Caco-2 (cell line): ENCODE measurements at regions not wholly inside any gene's neighbourhood (a gene's known extent, or its start where the extent isn't known, plus 50 kb on each side); places are given as distances from the start of the nearest gene placed in this dataset.
A peak's percentile ranks its signal among the peaks of the same experiment; 100 is the strongest.

Experiments used
- BruUV-seq: library from RNA; stranded (reverse); fragments of 400-500 nt; replicated peaks from 2 replicates; lab custom pipeline; 2021; lab: Mats Ljungman, UMichigan
- CTCF ChIA-PET: fragments of 300-600 bp; sonication (Branson Sonifier 250); formaldehyde crosslinking; loops from one replicate; lab custom pipeline; 2022; ENCODE audit warnings: antibody characterized with exemption; lab: Charles Lee
- POLR2A ChIA-PET: fragments of 300-600 bp; sonication (Branson Sonifier 250); formaldehyde crosslinking; loops from one replicate; lab custom pipeline; 2022; ENCODE audit warnings: antibody characterized with exemption; lab: Charles Lee
- DNase-seq, 2 experiments: peaks; one replicate each; pipeline versions ENCODE4 v3.0.0 to v3.0.0-alpha.2; 2020 to 2022
- H3K27me3 ChIP-seq: replicated peaks from 2 replicates; pipeline ENCODE4 v1.6.0; 2011; ENCODE audit warnings: low read length; ENCODE audit not compliant: control insufficient read depth, insufficient read depth
- H3K36me3 ChIP-seq: 2 replicates; pipeline ENCODE4 v1.5.1; 2011; ENCODE audit warnings: low read length; ENCODE audit not compliant: control insufficient read depth, insufficient read depth
- H3K4me1 ChIP-seq: fragments of 250-450 bp; sonication (Bioruptor Pico); 2 replicates; pipeline ENCODE4 v1.5.1; 2020; ENCODE audit warnings: mild to moderate bottlenecking
- H3K4me3 ChIP-seq: 2 replicates; pipeline ENCODE4 v1.5.1; 2011; ENCODE audit warnings: low read depth, mild to moderate bottlenecking, control low read depth, low read length
- H3K9me3 ChIP-seq: fragments of 250-450 bp; sonication (Bioruptor Pico); 2 replicates; pipeline ENCODE4 v1.5.1; 2020; ENCODE audit warnings: mild to moderate bottlenecking, moderate library complexity
- H3K27ac Mint-ChIP-seq: one replicate; pipeline ENCODE4 v1.8.0; 2022; ENCODE audit warnings: mixed read lengths; ENCODE audit not compliant: unreplicated experiment
- H3K27me3 Mint-ChIP-seq: one replicate; pipeline ENCODE4 v1.8.0; 2022; ENCODE audit warnings: mixed read lengths; ENCODE audit not compliant: insufficient read depth, unreplicated experiment
- H3K36me3 Mint-ChIP-seq: one replicate; pipeline ENCODE4 v1.8.0; 2022; ENCODE audit warnings: mild to moderate bottlenecking, mixed read lengths; ENCODE audit not compliant: insufficient read depth, unreplicated experiment
- H3K4me1 Mint-ChIP-seq: one replicate; pipeline ENCODE4 v1.8.0; 2022; ENCODE audit warnings: low read depth, mixed read lengths; ENCODE audit not compliant: unreplicated experiment
- H3K4me3 Mint-ChIP-seq: one replicate; pipeline ENCODE4 v1.8.0; 2022; ENCODE audit warnings: mild to moderate bottlenecking, moderate library complexity, mixed read lengths; ENCODE audit not compliant: unreplicated experiment
- H3K9me3 Mint-ChIP-seq: one replicate; pipeline ENCODE4 v1.8.0; 2022; ENCODE audit warnings: mixed read lengths; ENCODE audit not compliant: unreplicated experiment
- CTCF ChIP-seq, 2 experiments: fragments of 200-600 bp in 1 of 2; IDR thresholded peaks; 1 replicate in 1 of 2; 2 replicates in 1 of 2; pipeline versions ENCODE4 v1.5.1 to v1.8.0; 2011 to 2022; ENCODE audit warnings: antibody characterized with exemption in 1 of 2, control low read depth in 1 of 2, inconsistent platforms in 1 of 2, low read depth in 1 of 2, low read length in 1 of 2, mild to moderate bottlenecking in 1 of 2, moderate library complexity in 1 of 2; ENCODE audit not compliant: insufficient read depth in 1 of 2, severe bottlenecking in 1 of 2, unreplicated experiment in 1 of 2
- intact Hi-C: fragments of 100-400 bp; cut with micrococcal nuclease; formaldehyde crosslinking; loops from one replicate; pipeline ENCODE4 v1.10.0; 2022; ENCODE audit not compliant: unreplicated experiment

GRCh38 chr5:120225524-120225923 lies 238.6 kb upstream of the PRR16 start:
- Mint-ChIP-seq H3K9me3 (no peaks in the 10 kb centered on the region), H3K36me3 (no peaks in the 10 kb centered on the region), H3K4me1 (no peaks in the 10 kb centered on the region), H3K4me3 (no peak overlapping the region), H3K27me3 (peaks cover 3% of the 10 kb centered on the region), H3K27ac (no peak overlapping the region)
- ChIA-PET POLR2A (no interaction called here), CTCF (no interaction called here)
- no TSS peak for BruUV-seq
- DNase-seq: no peak
- intact Hi-C loops: no loop called here
- Histone ChIP-seq H3K9me3 (no peaks in the 10 kb centered on the region), H3K27me3 (no peaks in the 10 kb centered on the region), H3K4me3 (no peak overlapping the region), H3K36me3 (no peaks in the 10 kb centered on the region), H3K4me1 (no peaks in the 10 kb centered on the region)
- no peak for TF ChIP-seq CTCF (IDR thresholded peaks at IDR 0.05; ENCODE audit: insufficient read depth in 1 of 2, low read depth in 1 of 2, low read length in 1 of 2, severe bottlenecking in 1 of 2, unreplicated experiment in 1 of 2)

GRCh38 chr5:120228262-120229031 lies 235.7 kb upstream of the PRR16 start:
- Mint-ChIP-seq H3K27me3 (peaks cover 3% of the 10 kb centered on the region), H3K9me3 (no peaks in the 10 kb centered on the region), H3K4me3 (no peak overlapping the region), H3K36me3 (no peaks in the 10 kb centered on the region), H3K27ac (no peak overlapping the region), H3K4me1 (no peaks in the 10 kb centered on the region)
- no peaks in the 10 kb centered on the region for H3K27me3 ChIP-seq
- no peaks in the 10 kb centered on the region for H3K4me1 ChIP-seq
- POLR2A ChIA-PET: no interaction called here
- no peaks in the 10 kb centered on the region; the same call in 1 of the 2 replicates for H3K9me3 ChIP-seq
- CTCF ChIA-PET: no interaction called here
- TF ChIP-seq CTCF (IDR thresholded peaks at IDR 0.05; ENCODE audit: insufficient read depth in 1 of 2, low read depth in 1 of 2, low read length in 1 of 2, severe bottlenecking in 1 of 2, unreplicated experiment in 1 of 2): no peak
- no TSS peak for BruUV-seq
- intact Hi-C loops: no loop called here
- H3K36me3 ChIP-seq: no peaks in the 10 kb centered on the region
- DNase-seq: peak in 1 of 2 experiments; percentile 4
- H3K4me3 ChIP-seq: no peak overlapping the region

GRCh38 chr5:120229036-120229435 lies 235.1 kb upstream of the PRR16 start:
- H3K4me1 ChIP-seq: no peaks in the 10 kb centered on the region
- peaks cover 3% of the 10 kb centered on the region for H3K27me3 Mint-ChIP-seq
- intact Hi-C loops: no loop called here
- no peaks in the 10 kb centered on the region; the same call in 1 of the 2 replicates for H3K9me3 ChIP-seq
- no peaks in the 10 kb centered on the region for H3K4me1 Mint-ChIP-seq
- H3K36me3 ChIP-seq: no peaks in the 10 kb centered on the region
- no peaks in the 10 kb centered on the region for H3K27me3 ChIP-seq
- no TSS peak for BruUV-seq
- TF ChIP-seq CTCF (IDR thresholded peaks at IDR 0.05; ENCODE audit: insufficient read depth in 1 of 2, low read depth in 1 of 2, low read length in 1 of 2, severe bottlenecking in 1 of 2, unreplicated experiment in 1 of 2): no peak
- CTCF ChIA-PET: no interaction called here
- DNase-seq: no peak
- H3K4me3 ChIP-seq: no peak overlapping the region
- POLR2A ChIA-PET: no interaction called here
- H3K9me3 Mint-ChIP-seq: no peaks in the 10 kb centered on the region
- no peak overlapping the region for H3K27ac Mint-ChIP-seq
- H3K4me3 Mint-ChIP-seq: no peak overlapping the region
- no peaks in the 10 kb centered on the region for H3K36me3 Mint-ChIP-seq
